GM23338 (cell line): ENCODE measurements at regions not wholly inside any gene's neighbourhood (a gene's known extent, or its start where the extent isn't known, plus 50 kb on each side); places are given as distances from the start of the nearest gene placed in this dataset.

Source experiments
- ATAC-seq: fragments of 200-7000 bp; cut with Tn5 transposase; 3 replicates; pipeline ENCODE4 v1.9.1; 2020
- DNase-seq: peaks from one replicate; pipeline ENCODE4 v3.0.0-alpha.2; 2015; ENCODE audit warnings: low spot score
- H2AFZ ChIP-seq: fragments of 200-600 bp; sonication (generic); 2 replicates; pipeline ENCODE4 v1.8.0; 2016; ENCODE audit warnings: antibody characterized with exemption, mild to moderate bottlenecking, moderate library complexity
- H3F3A ChIP-seq: fragments of 200-600 bp; sonication (generic); replicated peaks from 2 replicates; pipeline ENCODE4 v1.8.0; 2017; ENCODE audit warnings: antibody characterized with exemption, mixed run types, low read depth
- H3K27ac ChIP-seq: fragments of 200-600 bp; sonication (generic); 2 replicates; pipeline ENCODE4 v1.6.1; 2016; ENCODE audit warnings: low read depth
- H3K27me3 ChIP-seq: fragments of 200-600 bp; sonication (generic); 2 replicates; pipeline ENCODE4 v1.8.0; 2016; ENCODE audit warnings: mild to moderate bottlenecking, mixed run types, moderate library complexity; ENCODE audit not compliant: insufficient read depth
- H3K36me3 ChIP-seq: fragments of 200-600 bp; sonication (generic); 2 replicates; pipeline ENCODE4 v1.8.0; 2016; ENCODE audit warnings: mild to moderate bottlenecking; ENCODE audit not compliant: insufficient read depth
- H3K4me1 ChIP-seq: fragments of 200-600 bp; sonication (generic); 2 replicates; pipeline ENCODE4 v1.8.0; 2016; ENCODE audit warnings: mild to moderate bottlenecking, moderate library complexity; ENCODE audit not compliant: insufficient read depth
- H3K4me2 ChIP-seq: fragments of 200-600 bp; sonication (generic); 2 replicates; pipeline ENCODE4 v1.7.1; 2017; ENCODE audit warnings: mixed run types
- H3K4me3 ChIP-seq: fragments of 200-600 bp; sonication (generic); 2 replicates; pipeline ENCODE4 v1.6.1; 2016; ENCODE audit warnings: mixed run types
- H3K79me2 ChIP-seq: fragments of 200-600 bp; sonication (generic); replicated peaks from 2 replicates; pipeline ENCODE4 v1.8.0; 2017; ENCODE audit warnings: mild to moderate bottlenecking; ENCODE audit not compliant: insufficient read depth
- H3K9me2 ChIP-seq: fragments of 200-600 bp; sonication (generic); 2 replicates; pipeline ENCODE4 v1.8.0; 2017; ENCODE audit not compliant: insufficient read depth
- H4K20me1 ChIP-seq: fragments of 200-600 bp; sonication (generic); replicated peaks from 2 replicates; pipeline ENCODE4 v1.8.0; 2017; ENCODE audit warnings: mild to moderate bottlenecking; ENCODE audit not compliant: insufficient read depth
- H3K27ac Mint-ChIP-seq: 2 replicates; pipeline ENCODE4 v1.8.0; 2020; ENCODE audit warnings: inconsistent platforms, mild to moderate bottlenecking, moderate library complexity, mixed read lengths
- H3K27me3 Mint-ChIP-seq: 3 replicates; pipeline ENCODE4 v1.8.0; 2022; ENCODE audit warnings: low read depth, mild to moderate bottlenecking, moderate library complexity, mixed read lengths, inconsistent platforms; ENCODE audit not compliant: insufficient read depth, poor library complexity
- H3K36me3 Mint-ChIP-seq: 3 replicates; pipeline ENCODE4 v1.8.0; 2021; ENCODE audit warnings: low read depth, mild to moderate bottlenecking, inconsistent platforms, moderate library complexity, mixed read lengths
- H3K4me1 Mint-ChIP-seq: 3 replicates; pipeline ENCODE4 v1.8.0; 2020; ENCODE audit warnings: mild to moderate bottlenecking, inconsistent platforms, mixed read lengths
- H3K4me3 Mint-ChIP-seq: 3 replicates; pipeline ENCODE4 v1.8.0; 2021; ENCODE audit warnings: moderate library complexity, mild to moderate bottlenecking, inconsistent platforms, mixed read lengths
- H3K9me3 Mint-ChIP-seq: 3 replicates; pipeline ENCODE4 v1.8.0; 2020; ENCODE audit warnings: moderate library complexity, mild to moderate bottlenecking, inconsistent platforms, mixed read lengths
- CREB1 ChIP-seq: fragments of 250-450 bp; sonication (Bioruptor Pico); IDR thresholded peaks from 2 replicates; pipeline ENCODE4 v1.5.0; 2020; ENCODE audit warnings: low read depth, mild to moderate bottlenecking, moderate library complexity
- CTCF ChIP-seq, 2 experiments: fragments of 200-600 bp in 1 of 2; sonication (generic) in 1 of 2; conservative IDR thresholded peaks; 2 replicates each; pipeline versions ENCODE4 v1.5.1 to v1.6.1; 2016 to 2017; ENCODE audit warnings: antibody characterized with exemption in 2 of 2, low read depth in 2 of 2, mild to moderate bottlenecking in 2 of 2, moderate library complexity in 1 of 2
- ETS1 ChIP-seq: IDR thresholded peaks from 2 replicates; pipeline ENCODE4 v1.6.1; 2016; ENCODE audit warnings: antibody characterized with exemption
- EZH2 ChIP-seq: fragments of 200-600 bp; sonication (generic); IDR thresholded peaks from one replicate; pipeline ENCODE4 v1.8.0; 2017; ENCODE audit warnings: antibody characterized with exemption, mild to moderate bottlenecking, low read depth; ENCODE audit not compliant: unreplicated experiment
- EZH2phosphoT487 ChIP-seq: fragments of 200-600 bp; sonication (generic); IDR thresholded peaks from one replicate; pipeline ENCODE4 v1.8.1; 2018; ENCODE audit warnings: antibody characterized with exemption; ENCODE audit not compliant: unreplicated experiment
- JUNB ChIP-seq: IDR thresholded peaks from one replicate; pipeline ENCODE4 v1.6.1; 2016; ENCODE audit warnings: antibody characterized with exemption; ENCODE audit not compliant: unreplicated experiment
- REST ChIP-seq: IDR thresholded peaks from one replicate; pipeline ENCODE4 v1.6.1; 2018; ENCODE audit warnings: antibody characterized with exemption; ENCODE audit not compliant: unreplicated experiment
- STAT1 ChIP-seq: IDR thresholded peaks from one replicate; pipeline ENCODE4 v1.6.1; 2016; ENCODE audit warnings: antibody characterized with exemption; ENCODE audit not compliant: unreplicated experiment
- ZNF331 ChIP-seq: fragments of 250-450 bp; sonication (Bioruptor Pico); IDR thresholded peaks from 2 replicates; pipeline ENCODE4 v1.5.0; 2020; ENCODE audit warnings: low read depth, mild to moderate bottlenecking, moderate library complexity
- ZNF462 ChIP-seq: fragments of 250-450 bp; sonication (Bioruptor Pico); IDR thresholded peaks from 2 replicates; pipeline ENCODE4 v1.5.0; 2020; ENCODE audit warnings: mild to moderate bottlenecking, moderate library complexity

- Mint-ChIP-seq H3K36me3 (peaks cover 19% of the 10 kb centered on the region; the same call in 2 of the 3 replicates), H3K27ac (no peak overlapping the region), H3K27me3 (peaks cover 3% of the 10 kb centered on the region), H3K4me3 (no peak overlapping the region), H3K9me3 (peaks cover 51% of the 10 kb centered on the region), H3K4me1 (no peaks in the 10 kb centered on the region; the same call in 2 of the 3 replicates)
- no peaks in the 10 kb centered on the region for H3F3A ChIP-seq
- DNase-seq (no peak), ATAC-seq (no peak; the same call in 2 of the 3 replicates)
- H3K4me3 ChIP-seq = no peak overlapping the region
- no peaks in the 10 kb centered on the region for H3K27me3 ChIP-seq
- H4K20me1 ChIP-seq = no peaks in the 10 kb centered on the region
- no peaks in the 10 kb centered on the region for H3K9me2 ChIP-seq
- H3K27ac ChIP-seq = no peak overlapping the region
- no peak overlapping the region for H2AFZ ChIP-seq
- no peaks in the 10 kb centered on the region for H3K36me3 ChIP-seq
- no peak for TF ChIP-seq STAT1
- no peak overlapping the region for H3K4me2 ChIP-seq
- no peaks in the 10 kb centered on the region for H3K4me1 ChIP-seq
- H3K79me2 ChIP-seq = no peaks in the 10 kb centered on the region
Observed at GRCh38 chr15:24745290-24745689, 69.7 kb downstream of the NPAP1 start.

- H3K4me1 ChIP-seq = no peaks in the 10 kb centered on the region
- H3K4me3 Mint-ChIP-seq = no peak overlapping the region
- peaks cover 5% of the 10 kb centered on the region for H3K27me3 Mint-ChIP-seq
- H3K4me1 Mint-ChIP-seq = no peaks in the 10 kb centered on the region; the same call in 2 of the 3 replicates
- H3K4me2 ChIP-seq = no peak overlapping the region
- H3K27ac Mint-ChIP-seq = no peak overlapping the region
- peaks cover 54% of the 10 kb centered on the region for H3K9me3 Mint-ChIP-seq
- no peak overlapping the region for H3K27ac ChIP-seq
- H3K36me3 Mint-ChIP-seq = peaks cover 19% of the 10 kb centered on the region; the same call in 2 of the 3 replicates
- no peaks in the 10 kb centered on the region for H4K20me1 ChIP-seq
- no peaks in the 10 kb centered on the region for H3K36me3 ChIP-seq
- DNase-seq (no peak), ATAC-seq (no peak)
- no peak overlapping the region for H3K4me3 ChIP-seq
- H2AFZ ChIP-seq = no peak overlapping the region; the same call in 1 of the 2 replicates
- H3F3A ChIP-seq = no peaks in the 10 kb centered on the region
- H3K27me3 ChIP-seq = no peaks in the 10 kb centered on the region
- H3K79me2 ChIP-seq = no peaks in the 10 kb centered on the region
- no peaks in the 10 kb centered on the region for H3K9me2 ChIP-seq
- TF ChIP-seq CTCF (conservative IDR thresholded peaks at IDR 0.05; ENCODE audit: low read depth in 2 of 2) = no peak
- no peak for TF ChIP-seq REST
- TF ChIP-seq ZNF462 = no peak
- no peak for TF ChIP-seq JUNB
- TF ChIP-seq EZH2 = no peak
- TF ChIP-seq CREB1 = no peak
- TF ChIP-seq ZNF331 (CRISPR knock-in tag) = no peak
- TF ChIP-seq EZH2phosphoT487 = no peak
- no peak for TF ChIP-seq ETS1
Observed at GRCh38 chr15:24746094-24746493, 70.5 kb downstream of the NPAP1 start.
